ENCODE measurements at regions not wholly inside any gene's neighbourhood (a gene's known extent, or its start where the extent isn't known, plus 50 kb on each side); places are given as distances from the start of the nearest gene placed in this dataset.

DNA sequence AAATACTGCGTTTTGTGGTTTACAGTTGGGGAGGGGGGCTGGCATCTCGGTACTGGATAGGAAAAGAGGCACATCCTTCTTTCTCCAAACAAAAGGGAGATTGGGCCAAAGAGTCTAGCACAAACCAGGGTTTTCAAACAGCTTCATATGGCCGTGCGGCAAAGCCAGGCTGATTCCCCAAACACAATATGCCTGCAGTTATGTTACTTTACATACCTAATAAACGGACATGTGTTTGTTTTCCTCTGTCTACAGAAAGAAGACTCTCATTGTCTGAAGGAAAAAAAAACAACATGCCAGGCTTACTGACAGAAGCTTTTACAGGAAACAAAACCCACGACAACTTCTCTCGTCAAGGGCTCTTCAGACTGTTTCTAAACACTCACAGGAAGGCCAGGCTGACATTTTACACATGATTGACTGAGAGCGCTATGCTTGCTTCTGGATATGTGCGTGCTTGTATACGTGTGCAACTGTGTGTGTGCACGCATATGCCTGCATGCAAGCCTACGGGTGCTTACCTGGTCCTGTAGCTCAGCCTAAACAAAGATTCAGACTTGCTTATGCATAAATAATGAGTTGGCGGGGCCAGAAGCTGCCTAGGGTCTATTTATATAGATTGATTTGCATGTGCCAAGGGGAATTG, 461.0 kb upstream of the C16orf82 start:
- no peaks in the 10 kb centered on the region for H3K9me3 ChIP-seq (ENCODE audit: low read depth, low read length, poor library complexity, severe bottlenecking)
- POLR2A ChIA-PET (ENCODE audit: low non-redundant PET), result no interaction called here
- no TSS peak for BruUV-seq (replicated peaks)
- H3K27me3 ChIP-seq (replicated peaks; ENCODE audit: insufficient read depth, low read depth, low read length, poor library complexity), result no peaks in the 10 kb centered on the region
- no peak overlapping the region for H3K4me3 ChIP-seq (ENCODE audit: low read depth, low read length, poor library complexity, severe bottlenecking)
- intact Hi-C loops (cut with micrococcal nuclease; ENCODE audit: unreplicated experiment), result no loop called here
- H3K36me3 ChIP-seq (ENCODE audit: insufficient read depth, low read length, poor library complexity, severe bottlenecking), result no peaks in the 10 kb centered on the region
- CTCF ChIA-PET, result no interaction called here
- TF ChIP-seq EZH2 (IDR thresholded peaks at IDR 0.05; ENCODE audit: borderline replicate concordance, low read depth, low read length, poor library complexity, severe bottlenecking), result no peak
- TF ChIP-seq, protein P1, sequence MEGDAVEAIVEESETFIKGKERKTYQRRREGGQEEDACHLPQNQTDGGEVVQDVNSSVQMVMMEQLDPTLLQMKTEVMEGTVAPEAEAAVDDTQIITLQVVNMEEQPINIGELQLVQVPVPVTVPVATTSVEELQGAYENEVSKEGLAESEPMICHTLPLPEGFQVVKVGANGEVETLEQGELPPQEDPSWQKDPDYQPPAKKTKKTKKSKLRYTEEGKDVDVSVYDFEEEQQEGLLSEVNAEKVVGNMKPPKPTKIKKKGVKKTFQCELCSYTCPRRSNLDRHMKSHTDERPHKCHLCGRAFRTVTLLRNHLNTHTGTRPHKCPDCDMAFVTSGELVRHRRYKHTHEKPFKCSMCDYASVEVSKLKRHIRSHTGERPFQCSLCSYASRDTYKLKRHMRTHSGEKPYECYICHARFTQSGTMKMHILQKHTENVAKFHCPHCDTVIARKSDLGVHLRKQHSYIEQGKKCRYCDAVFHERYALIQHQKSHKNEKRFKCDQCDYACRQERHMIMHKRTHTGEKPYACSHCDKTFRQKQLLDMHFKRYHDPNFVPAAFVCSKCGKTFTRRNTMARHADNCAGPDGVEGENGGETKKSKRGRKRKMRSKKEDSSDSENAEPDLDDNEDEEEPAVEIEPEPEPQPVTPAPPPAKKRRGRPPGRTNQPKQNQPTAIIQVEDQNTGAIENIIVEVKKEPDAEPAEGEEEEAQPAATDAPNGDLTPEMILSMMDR (conservative IDR thresholded peaks at IDR 0.05; ENCODE audit: low read depth, low read length), result no peak
- no peak for DNase-seq (ENCODE audit: low spot score)
- no peak overlapping the region for H3K27ac ChIP-seq (ENCODE audit: low read depth, low read length, poor library complexity, severe bottlenecking)
- H3K4me1 ChIP-seq (ENCODE audit: insufficient read depth, low read length, poor library complexity, severe bottlenecking), result no peaks in the 10 kb centered on the region

DNA sequence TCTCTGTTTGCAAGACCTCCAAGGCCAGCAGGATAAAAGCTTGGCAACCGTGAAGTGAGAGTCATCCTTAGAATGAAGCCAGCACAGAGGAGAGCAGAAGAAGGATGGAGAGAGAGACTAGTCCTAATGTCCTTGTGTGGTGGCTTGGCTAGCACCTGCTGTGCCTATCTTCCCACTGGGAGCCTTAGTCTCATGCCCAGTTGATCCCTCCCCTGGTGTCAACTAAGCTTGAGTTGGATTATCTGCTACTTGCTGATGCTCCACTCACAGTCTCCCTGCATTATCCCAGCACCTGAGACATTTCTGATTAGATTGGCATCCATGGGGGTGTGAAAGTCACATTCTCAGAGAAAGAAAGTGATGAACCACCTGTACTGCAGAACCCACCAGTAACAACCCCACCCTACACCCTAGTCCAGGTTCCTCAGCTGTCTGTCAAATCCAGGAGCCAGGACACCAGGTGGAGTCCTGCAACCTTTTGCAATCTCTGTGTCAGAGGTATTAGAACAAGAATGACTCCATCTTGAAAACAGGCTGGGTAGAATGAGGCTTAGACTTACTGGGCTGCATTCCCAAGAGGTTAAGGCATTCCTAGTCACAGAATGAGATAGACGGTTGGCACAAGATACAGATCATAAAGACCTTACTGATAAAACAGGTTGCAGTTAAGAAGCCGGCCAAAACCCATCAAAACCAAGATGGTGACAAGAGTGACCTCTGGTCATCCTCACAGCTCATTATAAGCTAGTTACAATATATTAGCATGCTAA, 460.2 kb upstream of the C16orf82 start:
- no peak overlapping the region for H3K4me3 ChIP-seq (ENCODE audit: low read depth, low read length, poor library complexity, severe bottlenecking)
- H3K9me3 ChIP-seq (ENCODE audit: low read depth, low read length, poor library complexity, severe bottlenecking), result no peaks in the 10 kb centered on the region
- no peaks in the 10 kb centered on the region for H3K27me3 ChIP-seq (replicated peaks; ENCODE audit: insufficient read depth, low read depth, low read length, poor library complexity)
- intact Hi-C loops (cut with micrococcal nuclease; ENCODE audit: unreplicated experiment), result no loop called here
- H3K36me3 ChIP-seq (ENCODE audit: insufficient read depth, low read length, poor library complexity, severe bottlenecking), result no peaks in the 10 kb centered on the region
- ChIA-PET POLR2A (ENCODE audit: low non-redundant PET) (no interaction called here), CTCF (no interaction called here)
- TF ChIP-seq, protein P1 (conservative IDR thresholded peaks at IDR 0.05; ENCODE audit: low read depth, low read length), result no peak
- TF ChIP-seq EZH2 (IDR thresholded peaks at IDR 0.05; ENCODE audit: borderline replicate concordance, low read depth, low read length, poor library complexity, severe bottlenecking), result no peak
- BruUV-seq (replicated peaks), result no TSS peak
- no peaks in the 10 kb centered on the region for H3K4me1 ChIP-seq (ENCODE audit: insufficient read depth, low read length, poor library complexity, severe bottlenecking)
- no peak for DNase-seq (ENCODE audit: low spot score)
- no peak overlapping the region for H3K27ac ChIP-seq (ENCODE audit: low read depth, low read length, poor library complexity, severe bottlenecking)

DNA sequence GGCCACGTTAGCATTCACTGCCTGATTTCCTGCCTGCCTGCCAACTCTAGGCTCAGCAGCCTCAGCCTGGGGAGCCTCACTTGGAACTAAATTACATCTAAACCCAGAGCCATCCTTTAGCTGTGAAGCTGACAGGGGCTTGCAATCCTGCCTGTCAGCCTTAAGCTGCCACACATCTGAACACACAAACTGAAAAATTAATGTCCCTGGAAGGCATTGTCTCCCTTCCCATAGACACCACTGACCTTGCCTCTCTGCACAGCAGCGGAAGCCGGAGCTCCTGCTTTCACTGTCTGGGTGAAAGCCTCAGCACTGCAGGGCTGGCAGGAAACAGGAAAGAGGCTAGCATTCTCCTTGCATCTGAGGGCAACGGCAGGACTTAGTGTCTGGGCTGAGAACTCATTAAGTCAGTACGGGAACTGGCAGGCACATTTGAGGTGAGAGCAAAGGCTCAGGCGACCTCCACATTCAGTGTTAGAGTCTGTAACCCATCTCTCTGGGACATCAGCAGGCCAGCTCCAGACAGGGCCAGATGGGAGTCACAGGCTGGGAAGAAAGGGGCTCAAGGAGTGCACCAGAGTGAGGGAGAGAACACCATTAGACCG, 452.4 kb upstream of the C16orf82 start:
- no peaks in the 10 kb centered on the region for H3K36me3 ChIP-seq (ENCODE audit: insufficient read depth, low read length, poor library complexity, severe bottlenecking)
- CTCF ChIA-PET, result no interaction called here
- no peak for DNase-seq (ENCODE audit: low spot score)

More for the DNA sequence above, 452.4 kb upstream of the C16orf82 start:
- BruUV-seq (replicated peaks), result no TSS peak
- intact Hi-C loops (cut with micrococcal nuclease; ENCODE audit: unreplicated experiment), result no loop called here
- TF ChIP-seq, protein P1 (conservative IDR thresholded peaks at IDR 0.05; ENCODE audit: low read depth, low read length), result no peak
- TF ChIP-seq EZH2 (IDR thresholded peaks at IDR 0.05; ENCODE audit: borderline replicate concordance, low read depth, low read length, poor library complexity, severe bottlenecking), result no peak
- POLR2A ChIA-PET (ENCODE audit: low non-redundant PET), result no interaction called here
- Histone ChIP-seq H3K4me1 (ENCODE audit: insufficient read depth, low read length, poor library complexity, severe bottlenecking) (no peaks in the 10 kb centered on the region), H3K4me3 (ENCODE audit: low read depth, low read length, poor library complexity, severe bottlenecking) (no peak overlapping the region), H3K27ac (ENCODE audit: low read depth, low read length, poor library complexity, severe bottlenecking) (no peak overlapping the region), H3K27me3 (replicated peaks; ENCODE audit: insufficient read depth, low read depth, low read length, poor library complexity) (no peaks in the 10 kb centered on the region), H3K9me3 (ENCODE audit: low read depth, low read length, poor library complexity, severe bottlenecking) (no peaks in the 10 kb centered on the region)
